Ishikawa (cell line): ENCODE measurements at regions not wholly inside any gene's neighbourhood (a gene's known extent, or its start where the extent isn't known, plus 50 kb on each side); places are given as distances from the start of the nearest gene placed in this dataset.

ENCODE experiments used
- CEBPB ChIP-seq: IDR thresholded peaks from 2 replicates; pipeline ENCODE4 v1.6.1; 2012
- CREB1 ChIP-seq: IDR thresholded peaks from 2 replicates; pipeline ENCODE4 v1.6.1; 2012; ENCODE audit warnings: low read depth
- EGR1 ChIP-seq: IDR thresholded peaks from 2 replicates; pipeline ENCODE4 v1.6.1; 2012
- EP300 ChIP-seq: IDR thresholded peaks from 2 replicates; pipeline ENCODE4 v1.6.1; 2012; ENCODE audit warnings: borderline replicate concordance
- FOXM1 ChIP-seq: IDR thresholded peaks from 2 replicates; pipeline ENCODE4 v1.6.1; 2012; ENCODE audit warnings: low read depth, borderline replicate concordance
- NFIC ChIP-seq: IDR thresholded peaks from 2 replicates; pipeline ENCODE4 v1.6.1; 2012
- RAD21 ChIP-seq: IDR thresholded peaks from 2 replicates; pipeline ENCODE4 v1.6.1; 2012; ENCODE audit warnings: low read depth
- TAF1 ChIP-seq: IDR thresholded peaks from 2 replicates; pipeline ENCODE4 v1.6.1; 2012; ENCODE audit warnings: low read depth, mild to moderate bottlenecking
- TCF12 ChIP-seq: IDR thresholded peaks from 2 replicates; pipeline ENCODE4 v1.6.1; 2012; ENCODE audit warnings: low read depth
- TEAD4 ChIP-seq: IDR thresholded peaks from 2 replicates; pipeline ENCODE4 v1.6.1; 2012
- YY1 ChIP-seq: IDR thresholded peaks from 2 replicates; pipeline ENCODE4 v1.6.1; 2012; ENCODE audit warnings: low read depth
- ZBTB7A ChIP-seq: IDR thresholded peaks from 2 replicates; pipeline ENCODE4 v1.6.1; 2012; ENCODE audit warnings: low read depth
- TF ChIP-seq, protein P1 (sequence below): IDR thresholded peaks from 2 replicates; pipeline ENCODE4 v1.6.1; 2012
- TF ChIP-seq, protein P2 (sequence below): IDR thresholded peaks from 2 replicates; pipeline ENCODE4 v1.6.1; 2012
- TF ChIP-seq, protein P3 (sequence below): IDR thresholded peaks from 2 replicates; pipeline ENCODE4 v1.6.1; 2012; ENCODE audit warnings: low read depth, mild to moderate bottlenecking

DNA sequence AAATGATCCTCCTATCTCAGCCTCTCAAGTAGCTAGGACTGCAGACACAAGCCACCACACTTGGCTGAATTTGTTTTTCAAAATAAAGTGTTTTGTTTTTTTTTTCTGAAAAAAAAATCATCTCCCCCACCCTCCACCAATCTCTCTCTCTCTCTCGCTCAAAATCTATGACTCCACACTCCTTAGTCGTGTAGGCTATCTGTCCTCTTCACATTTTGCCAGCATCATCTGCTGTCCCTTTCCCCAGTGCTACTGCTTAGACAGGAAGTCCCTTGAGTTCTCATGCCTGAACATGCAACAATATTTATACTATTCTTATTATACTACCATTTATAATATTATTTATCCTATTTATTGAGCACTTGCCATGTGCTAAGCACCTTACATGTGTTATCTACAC, 80.7 kb upstream of the TMEM164 start:
- TF ChIP-seq EP300, result no peak

DNA sequence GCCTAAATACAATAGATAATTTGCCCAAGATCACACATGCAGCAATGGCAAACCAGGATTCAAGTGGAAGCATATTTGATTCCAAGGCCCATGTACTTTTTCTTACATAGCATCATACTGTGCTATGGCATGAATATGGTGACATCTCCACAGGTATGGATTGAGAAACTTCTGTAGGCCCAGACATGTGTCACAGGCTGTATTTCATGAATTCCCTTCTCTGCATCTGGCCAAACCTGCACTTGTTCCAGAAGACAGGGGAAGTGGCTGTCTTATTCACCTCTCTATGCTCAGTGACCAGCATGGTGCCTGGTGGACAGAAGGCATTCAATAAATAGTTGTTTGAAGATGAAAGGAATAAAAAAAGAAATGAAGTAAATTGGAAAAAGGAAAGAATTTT, 77.3 kb upstream of the TMEM164 start:
- TF ChIP-seq, protein P1, sequence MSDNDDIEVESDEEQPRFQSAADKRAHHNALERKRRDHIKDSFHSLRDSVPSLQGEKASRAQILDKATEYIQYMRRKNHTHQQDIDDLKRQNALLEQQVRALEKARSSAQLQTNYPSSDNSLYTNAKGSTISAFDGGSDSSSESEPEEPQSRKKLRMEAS, result no peak
- TF ChIP-seq, protein P2, sequence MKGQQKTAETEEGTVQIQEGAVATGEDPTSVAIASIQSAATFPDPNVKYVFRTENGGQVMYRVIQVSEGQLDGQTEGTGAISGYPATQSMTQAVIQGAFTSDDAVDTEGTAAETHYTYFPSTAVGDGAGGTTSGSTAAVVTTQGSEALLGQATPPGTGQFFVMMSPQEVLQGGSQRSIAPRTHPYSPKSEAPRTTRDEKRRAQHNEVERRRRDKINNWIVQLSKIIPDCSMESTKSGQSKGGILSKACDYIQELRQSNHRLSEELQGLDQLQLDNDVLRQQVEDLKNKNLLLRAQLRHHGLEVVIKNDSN, result no peak
- TF ChIP-seq EP300 (no peak), TEAD4 (no peak), TAF1 (no peak), CREB1 (no peak), EGR1 (no peak), FOXM1 (no peak), ZBTB7A (no peak), NFIC (no peak), CEBPB (no peak), RAD21 (no peak), TCF12 (no peak), YY1 (no peak)
- TF ChIP-seq, protein P3, sequence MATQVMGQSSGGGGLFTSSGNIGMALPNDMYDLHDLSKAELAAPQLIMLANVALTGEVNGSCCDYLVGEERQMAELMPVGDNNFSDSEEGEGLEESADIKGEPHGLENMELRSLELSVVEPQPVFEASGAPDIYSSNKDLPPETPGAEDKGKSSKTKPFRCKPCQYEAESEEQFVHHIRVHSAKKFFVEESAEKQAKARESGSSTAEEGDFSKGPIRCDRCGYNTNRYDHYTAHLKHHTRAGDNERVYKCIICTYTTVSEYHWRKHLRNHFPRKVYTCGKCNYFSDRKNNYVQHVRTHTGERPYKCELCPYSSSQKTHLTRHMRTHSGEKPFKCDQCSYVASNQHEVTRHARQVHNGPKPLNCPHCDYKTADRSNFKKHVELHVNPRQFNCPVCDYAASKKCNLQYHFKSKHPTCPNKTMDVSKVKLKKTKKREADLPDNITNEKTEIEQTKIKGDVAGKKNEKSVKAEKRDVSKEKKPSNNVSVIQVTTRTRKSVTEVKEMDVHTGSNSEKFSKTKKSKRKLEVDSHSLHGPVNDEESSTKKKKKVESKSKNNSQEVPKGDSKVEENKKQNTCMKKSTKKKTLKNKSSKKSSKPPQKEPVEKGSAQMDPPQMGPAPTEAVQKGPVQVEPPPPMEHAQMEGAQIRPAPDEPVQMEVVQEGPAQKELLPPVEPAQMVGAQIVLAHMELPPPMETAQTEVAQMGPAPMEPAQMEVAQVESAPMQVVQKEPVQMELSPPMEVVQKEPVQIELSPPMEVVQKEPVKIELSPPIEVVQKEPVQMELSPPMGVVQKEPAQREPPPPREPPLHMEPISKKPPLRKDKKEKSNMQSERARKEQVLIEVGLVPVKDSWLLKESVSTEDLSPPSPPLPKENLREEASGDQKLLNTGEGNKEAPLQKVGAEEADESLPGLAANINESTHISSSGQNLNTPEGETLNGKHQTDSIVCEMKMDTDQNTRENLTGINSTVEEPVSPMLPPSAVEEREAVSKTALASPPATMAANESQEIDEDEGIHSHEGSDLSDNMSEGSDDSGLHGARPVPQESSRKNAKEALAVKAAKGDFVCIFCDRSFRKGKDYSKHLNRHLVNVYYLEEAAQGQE, result no peak

DNA sequence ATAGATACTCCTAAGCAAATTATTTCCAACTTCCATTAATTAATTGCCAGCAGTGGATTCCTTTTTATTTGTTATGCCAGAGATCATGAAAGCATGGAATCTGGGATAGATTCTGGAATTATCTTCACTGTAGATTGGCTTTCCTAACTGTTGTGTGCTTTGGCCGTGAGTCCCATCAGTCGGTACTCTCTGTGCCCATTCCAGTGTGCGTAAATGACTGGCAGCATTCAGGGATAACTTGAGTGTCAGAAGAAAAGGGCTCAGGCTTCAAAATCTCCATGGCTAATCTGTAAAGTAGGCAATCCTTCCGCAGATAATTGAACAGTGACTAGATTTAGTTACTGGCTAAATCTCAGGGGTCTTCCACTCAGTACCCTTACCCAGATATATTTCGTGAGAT, 76.8 kb upstream of the TMEM164 start:
- TF ChIP-seq YY1, result no peak
- TF ChIP-seq CEBPB, result no peak
- TF ChIP-seq, protein P2, result no peak
- no peak for TF ChIP-seq EP300
- TF ChIP-seq NFIC, result no peak
- TF ChIP-seq ZBTB7A, result no peak
- TF ChIP-seq EGR1, result no peak

DNA sequence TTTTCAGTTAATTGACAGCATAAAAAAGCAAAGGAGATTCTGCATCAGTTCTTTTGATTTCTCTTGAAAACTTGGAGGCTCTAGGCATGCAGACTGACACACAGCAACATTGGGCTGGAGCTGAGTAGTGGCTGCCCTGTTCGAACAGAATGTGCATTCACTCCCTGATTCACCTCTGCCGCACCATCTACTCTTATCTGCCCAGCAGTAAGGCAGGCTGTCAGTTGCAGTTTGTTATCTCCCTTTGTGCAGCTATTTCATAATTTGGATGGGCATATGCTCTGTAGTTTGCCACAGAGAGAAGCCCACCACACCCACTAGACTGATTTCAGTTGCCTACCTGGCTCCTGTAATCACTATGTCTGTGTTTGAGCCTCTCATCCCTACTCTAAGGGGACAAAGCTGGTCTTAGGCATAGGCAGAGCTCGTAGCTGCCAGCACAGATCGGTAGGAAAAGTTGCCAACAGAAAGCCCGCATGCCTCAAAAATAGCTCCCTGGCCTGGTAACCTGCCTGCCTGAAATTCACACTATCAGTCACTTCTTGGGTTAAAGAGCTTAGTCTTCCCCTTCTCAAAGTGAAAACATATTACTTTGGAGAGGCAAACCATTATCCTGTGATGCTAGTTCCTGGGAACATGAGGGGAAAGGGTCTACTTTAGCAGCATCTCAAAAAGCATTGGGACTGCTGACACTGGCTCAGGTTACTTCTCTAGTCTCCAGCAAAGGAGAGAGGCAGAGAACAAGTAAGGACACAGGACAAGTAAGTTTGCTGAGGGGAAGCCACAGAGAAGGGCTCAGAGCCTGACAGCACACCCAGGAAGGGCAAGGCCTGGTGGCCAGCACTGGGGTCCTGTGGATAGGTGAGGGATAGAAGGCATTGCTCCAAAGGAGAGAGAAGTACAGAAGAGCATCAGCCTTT, 75.9 kb upstream of the TMEM164 start:
- no peak for TF ChIP-seq CREB1
- TF ChIP-seq CEBPB, result no peak
- TF ChIP-seq EP300, result no peak

DNA sequence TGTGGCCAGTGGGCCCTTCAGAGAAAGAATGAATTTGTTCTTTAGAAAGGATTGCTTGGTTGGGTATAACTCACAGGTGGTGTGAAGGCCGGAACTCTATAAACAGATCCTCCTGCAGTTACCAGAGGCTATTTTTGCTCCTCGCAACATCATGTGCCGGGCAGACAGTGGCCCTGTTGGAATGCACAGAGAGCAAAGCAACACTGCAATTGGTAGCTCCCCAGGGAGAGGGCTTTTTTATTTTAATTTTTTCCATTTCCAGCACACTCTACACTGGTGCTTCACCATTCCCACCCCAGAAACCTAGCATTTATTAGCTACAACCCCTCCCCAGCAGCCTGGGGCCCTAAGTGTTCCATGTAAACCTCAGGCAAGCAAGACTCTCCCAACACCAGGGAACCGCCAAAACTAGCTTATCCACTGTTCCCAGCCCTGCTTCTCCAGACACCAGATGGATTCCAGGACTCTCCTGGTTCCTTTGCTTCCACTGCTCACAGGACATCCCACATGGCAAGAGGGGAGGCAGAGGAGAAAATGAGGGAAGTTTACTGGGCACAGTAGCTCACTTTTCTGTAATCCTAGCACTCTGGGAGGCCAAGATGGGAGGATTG, 75.1 kb upstream of the TMEM164 start:
- TF ChIP-seq, protein P2, result no peak
- TF ChIP-seq EP300 (no peak), NFIC (no peak), TEAD4 (no peak), CREB1 (no peak), EGR1 (no peak), RAD21 (no peak), CEBPB (no peak)
- TF ChIP-seq, protein P1, result no peak
- TF ChIP-seq, protein P3, result no peak
